ENCODE measurements at regions not wholly inside any gene's neighbourhood (a gene's known extent, or its start where the extent isn't known, plus 50 kb on each side); places are given as distances from the start of the nearest gene placed in this dataset.

DNA sequence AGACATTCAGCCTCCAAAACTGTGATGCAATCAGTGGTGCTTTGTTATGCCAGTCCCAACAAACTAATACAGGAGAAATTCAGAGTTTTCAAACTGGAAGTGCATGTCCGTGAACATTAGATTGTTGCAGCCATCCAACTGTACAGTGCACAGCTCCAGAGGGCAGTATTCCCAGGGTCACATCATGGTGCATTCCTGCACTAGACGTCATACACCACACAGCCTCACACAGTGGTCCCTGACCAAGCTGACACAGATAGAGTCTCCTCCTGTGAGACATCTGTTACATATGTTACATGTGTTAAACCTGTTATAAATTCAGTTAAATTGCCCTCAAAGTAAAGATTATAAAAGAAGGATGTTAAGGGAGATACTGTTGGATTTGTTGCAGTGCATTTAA is 209.0 kb downstream of the LRRN1 start:
- TF ChIP-seq CTCF (IDR thresholded peaks at IDR 0.05; ENCODE audit: low read depth, low read length, missing input control) (no peak), TAF1 (conservative IDR thresholded peaks at IDR 0.05) (no peak), ATF3 (IDR thresholded peaks at IDR 0.05) (no peak), RAD21 (IDR thresholded peaks at IDR 0.05) (no peak), RXRA (IDR thresholded peaks at IDR 0.05) (no peak), JUND (IDR thresholded peaks at IDR 0.05) (no peak), FOXA1 (IDR thresholded peaks at IDR 0.05) (no peak), EGR1 (IDR thresholded peaks at IDR 0.05; ENCODE audit: low read depth in 2 of 2) (no peak), YY1 (IDR thresholded peaks at IDR 0.05) (no peak), SP1 (IDR thresholded peaks at IDR 0.05) (no peak), NR2F2 (IDR thresholded peaks at IDR 0.05) (no peak)
- TF ChIP-seq, protein P1, sequence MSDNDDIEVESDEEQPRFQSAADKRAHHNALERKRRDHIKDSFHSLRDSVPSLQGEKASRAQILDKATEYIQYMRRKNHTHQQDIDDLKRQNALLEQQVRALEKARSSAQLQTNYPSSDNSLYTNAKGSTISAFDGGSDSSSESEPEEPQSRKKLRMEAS (IDR thresholded peaks at IDR 0.05): no peak
- TF ChIP-seq, protein P2, sequence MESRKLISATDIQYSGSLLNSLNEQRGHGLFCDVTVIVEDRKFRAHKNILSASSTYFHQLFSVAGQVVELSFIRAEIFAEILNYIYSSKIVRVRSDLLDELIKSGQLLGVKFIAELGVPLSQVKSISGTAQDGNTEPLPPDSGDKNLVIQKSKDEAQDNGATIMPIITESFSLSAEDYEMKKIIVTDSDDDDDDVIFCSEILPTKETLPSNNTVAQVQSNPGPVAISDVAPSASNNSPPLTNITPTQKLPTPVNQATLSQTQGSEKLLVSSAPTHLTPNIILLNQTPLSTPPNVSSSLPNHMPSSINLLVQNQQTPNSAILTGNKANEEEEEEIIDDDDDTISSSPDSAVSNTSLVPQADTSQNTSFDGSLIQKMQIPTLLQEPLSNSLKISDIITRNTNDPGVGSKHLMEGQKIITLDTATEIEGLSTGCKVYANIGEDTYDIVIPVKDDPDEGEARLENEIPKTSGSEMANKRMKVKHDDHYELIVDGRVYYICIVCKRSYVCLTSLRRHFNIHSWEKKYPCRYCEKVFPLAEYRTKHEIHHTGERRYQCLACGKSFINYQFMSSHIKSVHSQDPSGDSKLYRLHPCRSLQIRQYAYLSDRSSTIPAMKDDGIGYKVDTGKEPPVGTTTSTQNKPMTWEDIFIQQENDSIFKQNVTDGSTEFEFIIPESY (IDR thresholded peaks at IDR 0.05): no peak
- TF ChIP-seq, protein P3, sequence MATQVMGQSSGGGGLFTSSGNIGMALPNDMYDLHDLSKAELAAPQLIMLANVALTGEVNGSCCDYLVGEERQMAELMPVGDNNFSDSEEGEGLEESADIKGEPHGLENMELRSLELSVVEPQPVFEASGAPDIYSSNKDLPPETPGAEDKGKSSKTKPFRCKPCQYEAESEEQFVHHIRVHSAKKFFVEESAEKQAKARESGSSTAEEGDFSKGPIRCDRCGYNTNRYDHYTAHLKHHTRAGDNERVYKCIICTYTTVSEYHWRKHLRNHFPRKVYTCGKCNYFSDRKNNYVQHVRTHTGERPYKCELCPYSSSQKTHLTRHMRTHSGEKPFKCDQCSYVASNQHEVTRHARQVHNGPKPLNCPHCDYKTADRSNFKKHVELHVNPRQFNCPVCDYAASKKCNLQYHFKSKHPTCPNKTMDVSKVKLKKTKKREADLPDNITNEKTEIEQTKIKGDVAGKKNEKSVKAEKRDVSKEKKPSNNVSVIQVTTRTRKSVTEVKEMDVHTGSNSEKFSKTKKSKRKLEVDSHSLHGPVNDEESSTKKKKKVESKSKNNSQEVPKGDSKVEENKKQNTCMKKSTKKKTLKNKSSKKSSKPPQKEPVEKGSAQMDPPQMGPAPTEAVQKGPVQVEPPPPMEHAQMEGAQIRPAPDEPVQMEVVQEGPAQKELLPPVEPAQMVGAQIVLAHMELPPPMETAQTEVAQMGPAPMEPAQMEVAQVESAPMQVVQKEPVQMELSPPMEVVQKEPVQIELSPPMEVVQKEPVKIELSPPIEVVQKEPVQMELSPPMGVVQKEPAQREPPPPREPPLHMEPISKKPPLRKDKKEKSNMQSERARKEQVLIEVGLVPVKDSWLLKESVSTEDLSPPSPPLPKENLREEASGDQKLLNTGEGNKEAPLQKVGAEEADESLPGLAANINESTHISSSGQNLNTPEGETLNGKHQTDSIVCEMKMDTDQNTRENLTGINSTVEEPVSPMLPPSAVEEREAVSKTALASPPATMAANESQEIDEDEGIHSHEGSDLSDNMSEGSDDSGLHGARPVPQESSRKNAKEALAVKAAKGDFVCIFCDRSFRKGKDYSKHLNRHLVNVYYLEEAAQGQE (IDR thresholded peaks at IDR 0.05): no peak
